ENCODE measurements at regions not wholly inside any gene's neighbourhood (a gene's known extent, or its start where the extent isn't known, plus 50 kb on each side); places are given as distances from the start of the nearest gene placed in this dataset.

DNA sequence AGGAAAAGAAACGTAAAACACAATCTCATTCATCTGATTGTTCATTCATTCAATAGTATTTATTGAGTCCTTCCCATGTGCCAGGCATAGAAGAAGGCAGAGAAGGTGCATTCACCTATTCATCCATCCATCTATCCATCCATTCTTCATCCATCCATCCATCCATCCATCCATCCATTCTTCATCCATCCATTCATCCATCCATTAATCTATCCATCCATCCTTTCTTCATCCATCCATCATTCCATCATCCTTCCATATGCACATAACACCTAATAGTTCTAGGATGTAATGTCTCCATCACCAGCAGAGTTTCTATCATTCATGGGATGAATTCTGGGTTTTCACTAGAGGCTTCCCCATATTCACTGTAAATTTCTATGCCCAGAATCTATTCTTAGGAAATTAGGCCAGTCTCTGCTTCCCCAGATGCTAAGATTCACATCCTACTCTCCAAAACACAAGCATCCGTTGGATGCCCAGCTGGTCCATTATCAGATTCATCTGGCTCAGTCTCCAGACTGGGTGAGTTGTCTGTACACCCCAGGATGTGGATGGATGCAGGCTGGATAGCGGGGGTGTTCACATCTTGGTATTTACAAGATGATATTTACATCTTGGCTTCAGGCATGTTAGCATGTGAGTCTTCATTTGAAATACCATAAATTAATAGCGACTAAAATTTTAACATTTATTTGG, 517.7 kb upstream of the SULF2 start:
- TF ChIP-seq, protein P1, sequence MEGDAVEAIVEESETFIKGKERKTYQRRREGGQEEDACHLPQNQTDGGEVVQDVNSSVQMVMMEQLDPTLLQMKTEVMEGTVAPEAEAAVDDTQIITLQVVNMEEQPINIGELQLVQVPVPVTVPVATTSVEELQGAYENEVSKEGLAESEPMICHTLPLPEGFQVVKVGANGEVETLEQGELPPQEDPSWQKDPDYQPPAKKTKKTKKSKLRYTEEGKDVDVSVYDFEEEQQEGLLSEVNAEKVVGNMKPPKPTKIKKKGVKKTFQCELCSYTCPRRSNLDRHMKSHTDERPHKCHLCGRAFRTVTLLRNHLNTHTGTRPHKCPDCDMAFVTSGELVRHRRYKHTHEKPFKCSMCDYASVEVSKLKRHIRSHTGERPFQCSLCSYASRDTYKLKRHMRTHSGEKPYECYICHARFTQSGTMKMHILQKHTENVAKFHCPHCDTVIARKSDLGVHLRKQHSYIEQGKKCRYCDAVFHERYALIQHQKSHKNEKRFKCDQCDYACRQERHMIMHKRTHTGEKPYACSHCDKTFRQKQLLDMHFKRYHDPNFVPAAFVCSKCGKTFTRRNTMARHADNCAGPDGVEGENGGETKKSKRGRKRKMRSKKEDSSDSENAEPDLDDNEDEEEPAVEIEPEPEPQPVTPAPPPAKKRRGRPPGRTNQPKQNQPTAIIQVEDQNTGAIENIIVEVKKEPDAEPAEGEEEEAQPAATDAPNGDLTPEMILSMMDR (IDR thresholded peaks at IDR 0.05; ENCODE audit: insufficient read depth in 1 of 2, low read depth in 1 of 2, low read length in 1 of 2, severe bottlenecking in 1 of 2, unreplicated experiment in 1 of 2): no peak
- Histone ChIP-seq H3K27me3 (replicated peaks; ENCODE audit: control insufficient read depth, insufficient read depth, low read length) (no peaks in the 10 kb centered on the region), H3K4me3 (ENCODE audit: low read depth, low read length) (no peak overlapping the region), H3K4me1 (peaks cover 19% of the 10 kb centered on the region), H3K9me3 (no peaks in the 10 kb centered on the region), H3K36me3 (ENCODE audit: control insufficient read depth, insufficient read depth, low read length) (no peaks in the 10 kb centered on the region)
- Mint-ChIP-seq H3K27ac (ENCODE audit: unreplicated experiment) (no peak overlapping the region), H3K36me3 (ENCODE audit: insufficient read depth, unreplicated experiment) (no peaks in the 10 kb centered on the region), H3K9me3 (ENCODE audit: unreplicated experiment) (peaks cover 19% of the 10 kb centered on the region), H3K4me3 (ENCODE audit: unreplicated experiment) (no peak overlapping the region), H3K4me1 (ENCODE audit: low read depth, unreplicated experiment) (peaks cover 32% of the 10 kb centered on the region), H3K27me3 (ENCODE audit: insufficient read depth, unreplicated experiment) (no peaks in the 10 kb centered on the region)
- ChIA-PET CTCF (no interaction called here), POLR2A (no interaction called here)
- DNase-seq: peak in 1 of 2 experiments; percentile 7
- intact Hi-C loops (cut with micrococcal nuclease; ENCODE audit: unreplicated experiment): no loop called here
- no TSS peak for BruUV-seq (replicated peaks)

DNA sequence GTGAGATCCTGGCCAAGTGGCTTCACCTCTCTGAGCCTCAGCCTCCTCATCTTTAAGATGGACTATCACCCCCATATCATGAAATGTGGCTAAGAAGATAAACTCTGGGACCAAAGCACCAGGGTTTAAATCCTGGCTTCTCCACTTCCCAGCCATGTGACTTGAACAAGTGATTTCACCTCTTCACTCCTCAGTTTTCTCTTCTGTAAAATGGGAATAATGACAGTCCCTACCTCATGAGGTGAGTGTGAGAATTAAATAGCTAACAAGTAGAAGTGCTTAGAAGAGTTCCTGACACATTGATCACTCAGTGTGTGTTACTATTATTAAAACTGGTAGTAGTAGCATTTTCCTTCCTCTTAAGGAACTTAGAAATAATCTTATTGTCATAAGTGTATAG, 516.9 kb upstream of the SULF2 start:
- Mint-ChIP-seq H3K4me1 (ENCODE audit: low read depth, unreplicated experiment) (peaks cover 34% of the 10 kb centered on the region), H3K27me3 (ENCODE audit: insufficient read depth, unreplicated experiment) (no peaks in the 10 kb centered on the region), H3K9me3 (ENCODE audit: unreplicated experiment) (peaks cover 19% of the 10 kb centered on the region), H3K36me3 (ENCODE audit: insufficient read depth, unreplicated experiment) (no peaks in the 10 kb centered on the region), H3K27ac (ENCODE audit: unreplicated experiment) (peak overlapping the region; percentile 7), H3K4me3 (ENCODE audit: unreplicated experiment) (no peak overlapping the region)
- H3K4me1 ChIP-seq: peaks cover 19% of the 10 kb centered on the region
- ChIA-PET POLR2A (no interaction called here), CTCF (no interaction called here)
- no TSS peak for BruUV-seq (replicated peaks)
- DNase-seq: no peak
- no peaks in the 10 kb centered on the region for H3K9me3 ChIP-seq
- intact Hi-C loops (cut with micrococcal nuclease; ENCODE audit: unreplicated experiment): no loop called here
- H3K4me3 ChIP-seq (ENCODE audit: low read depth, low read length): no peak overlapping the region
- no peaks in the 10 kb centered on the region for H3K36me3 ChIP-seq (ENCODE audit: control insufficient read depth, insufficient read depth, low read length)
- TF ChIP-seq, protein P1 (IDR thresholded peaks at IDR 0.05; ENCODE audit: insufficient read depth in 1 of 2, low read depth in 1 of 2, low read length in 1 of 2, severe bottlenecking in 1 of 2, unreplicated experiment in 1 of 2): no peak
- no peaks in the 10 kb centered on the region for H3K27me3 ChIP-seq (replicated peaks; ENCODE audit: control insufficient read depth, insufficient read depth, low read length)

DNA sequence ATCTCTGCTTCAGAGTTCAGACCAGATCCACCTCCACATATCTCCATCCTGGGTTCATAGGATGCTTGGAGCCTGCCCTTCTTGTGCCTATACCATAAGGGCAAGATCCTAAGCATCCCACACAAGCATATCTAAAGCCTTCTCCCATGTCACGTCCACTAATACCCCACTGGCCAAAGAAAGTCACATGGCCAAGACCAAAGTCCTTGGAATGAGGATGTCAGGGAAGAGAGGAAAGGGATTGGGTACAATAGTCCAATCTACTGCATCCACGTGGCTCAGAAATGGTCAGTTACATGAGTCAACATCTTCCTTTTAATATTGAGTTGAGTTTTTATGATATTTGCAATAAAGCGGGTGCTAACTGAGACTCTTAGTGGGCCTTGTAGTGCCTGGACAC, 515.9 kb upstream of the SULF2 start:
- DNase-seq: peak; percentile 42 to 67
- no peak overlapping the region for H3K4me3 Mint-ChIP-seq (ENCODE audit: unreplicated experiment)
- H3K9me3 Mint-ChIP-seq (ENCODE audit: unreplicated experiment): peaks cover 19% of the 10 kb centered on the region
- no peaks in the 10 kb centered on the region for H3K9me3 ChIP-seq
- BruUV-seq (replicated peaks): no TSS peak
- H3K4me1 Mint-ChIP-seq (ENCODE audit: low read depth, unreplicated experiment): peaks cover 43% of the 10 kb centered on the region
- no peaks in the 10 kb centered on the region for H3K27me3 ChIP-seq (replicated peaks; ENCODE audit: control insufficient read depth, insufficient read depth, low read length)
- no peaks in the 10 kb centered on the region for H3K27me3 Mint-ChIP-seq (ENCODE audit: insufficient read depth, unreplicated experiment)
- no peaks in the 10 kb centered on the region for H3K36me3 ChIP-seq (ENCODE audit: control insufficient read depth, insufficient read depth, low read length)
- intact Hi-C loops (cut with micrococcal nuclease; ENCODE audit: unreplicated experiment): no loop called here
- H3K36me3 Mint-ChIP-seq (ENCODE audit: insufficient read depth, unreplicated experiment): peaks cover 2% of the 10 kb centered on the region
- POLR2A ChIA-PET: no interaction called here
- TF ChIP-seq, protein P1 (IDR thresholded peaks at IDR 0.05; ENCODE audit: insufficient read depth in 1 of 2, low read depth in 1 of 2, low read length in 1 of 2, severe bottlenecking in 1 of 2, unreplicated experiment in 1 of 2): no peak
- CTCF ChIA-PET: interaction anchor here (1.0 to 1.1 kb wide), 2 partner anchors 319 to 515 kb away, joined by 4 to 6 read pairs; no protein-coding TSS in a partner anchor
- H3K27ac Mint-ChIP-seq (ENCODE audit: unreplicated experiment): no peak overlapping the region
- no peak overlapping the region for H3K4me3 ChIP-seq (ENCODE audit: low read depth, low read length)
- peaks cover 27% of the 10 kb centered on the region for H3K4me1 ChIP-seq

All from Caco-2 (cell line).